Mesothelial cell of epicardium (in vitro differentiated cells): ENCODE measurements at regions not wholly inside any gene's neighbourhood (a gene's known extent, or its start where the extent isn't known, plus 50 kb on each side); places are given as distances from the start of the nearest gene placed in this dataset.

Experiments
- DNase-seq, 2 experiments: peaks; one replicate each; pipeline ENCODE4 v3.0.0; 2021; ENCODE audit warnings: low spot score in 2 of 2; ENCODE audit not compliant: unreplicated experiment in 2 of 2
- H3K27ac Mint-ChIP-seq: 2 replicates; pipeline ENCODE4 v1.8.0; 2021; ENCODE audit warnings: mixed read lengths
- H3K27me3 Mint-ChIP-seq: 2 replicates; pipeline ENCODE4 v1.8.0; 2021; ENCODE audit warnings: low read depth, mixed read lengths
- H3K36me3 Mint-ChIP-seq: 2 replicates; pipeline ENCODE4 v1.8.0; 2021; ENCODE audit warnings: mixed read lengths
- H3K4me1 Mint-ChIP-seq: 2 replicates; pipeline ENCODE4 v1.8.0; 2021; ENCODE audit warnings: mixed read lengths
- H3K4me3 Mint-ChIP-seq: 2 replicates; pipeline ENCODE4 v1.8.0; 2021; ENCODE audit warnings: mild to moderate bottlenecking, moderate library complexity, mixed read lengths
- H3K9me3 Mint-ChIP-seq: 2 replicates; pipeline ENCODE4 v1.8.0; 2021; ENCODE audit warnings: mixed read lengths
- TF ChIP-seq, protein P1 (sequence below): fragments of 200-600 bp; sonication (generic); IDR thresholded peaks from one replicate; pipeline ENCODE4 v1.5.0; 2021; ENCODE audit warnings: antibody characterized with exemption; ENCODE audit not compliant: unreplicated experiment

DNA sequence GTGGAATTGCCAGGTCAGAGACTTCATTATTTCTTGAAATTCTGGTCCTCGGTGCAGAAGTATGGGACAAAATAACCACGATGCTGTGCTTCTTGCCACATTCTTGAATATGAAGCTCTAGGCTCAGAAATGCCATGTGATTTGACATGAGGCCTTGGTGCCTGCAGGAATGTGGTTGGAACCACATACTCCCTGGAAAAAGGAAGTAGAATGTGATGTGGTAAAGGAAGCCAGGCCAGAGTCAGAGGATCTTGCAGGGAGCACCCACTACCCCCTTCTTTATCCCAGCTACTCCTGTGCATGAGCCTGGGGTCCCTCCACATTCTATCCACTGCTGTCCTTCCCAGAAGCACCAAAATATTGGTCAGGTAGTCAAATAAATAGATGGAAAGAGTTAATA is 80.9 kb downstream of the FOXD1 start:
- TF ChIP-seq, protein P1, sequence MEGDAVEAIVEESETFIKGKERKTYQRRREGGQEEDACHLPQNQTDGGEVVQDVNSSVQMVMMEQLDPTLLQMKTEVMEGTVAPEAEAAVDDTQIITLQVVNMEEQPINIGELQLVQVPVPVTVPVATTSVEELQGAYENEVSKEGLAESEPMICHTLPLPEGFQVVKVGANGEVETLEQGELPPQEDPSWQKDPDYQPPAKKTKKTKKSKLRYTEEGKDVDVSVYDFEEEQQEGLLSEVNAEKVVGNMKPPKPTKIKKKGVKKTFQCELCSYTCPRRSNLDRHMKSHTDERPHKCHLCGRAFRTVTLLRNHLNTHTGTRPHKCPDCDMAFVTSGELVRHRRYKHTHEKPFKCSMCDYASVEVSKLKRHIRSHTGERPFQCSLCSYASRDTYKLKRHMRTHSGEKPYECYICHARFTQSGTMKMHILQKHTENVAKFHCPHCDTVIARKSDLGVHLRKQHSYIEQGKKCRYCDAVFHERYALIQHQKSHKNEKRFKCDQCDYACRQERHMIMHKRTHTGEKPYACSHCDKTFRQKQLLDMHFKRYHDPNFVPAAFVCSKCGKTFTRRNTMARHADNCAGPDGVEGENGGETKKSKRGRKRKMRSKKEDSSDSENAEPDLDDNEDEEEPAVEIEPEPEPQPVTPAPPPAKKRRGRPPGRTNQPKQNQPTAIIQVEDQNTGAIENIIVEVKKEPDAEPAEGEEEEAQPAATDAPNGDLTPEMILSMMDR: no peak
- H3K9me3 Mint-ChIP-seq: no peaks in the 10 kb centered on the region
- no peak for DNase-seq
- no peak overlapping the region for H3K4me3 Mint-ChIP-seq
- H3K4me1 Mint-ChIP-seq: peaks cover 9% of the 10 kb centered on the region
- H3K27ac Mint-ChIP-seq: no peak overlapping the region
- H3K36me3 Mint-ChIP-seq: no peaks in the 10 kb centered on the region
- peaks cover under 1% of the 10 kb centered on the region for H3K27me3 Mint-ChIP-seq

DNA sequence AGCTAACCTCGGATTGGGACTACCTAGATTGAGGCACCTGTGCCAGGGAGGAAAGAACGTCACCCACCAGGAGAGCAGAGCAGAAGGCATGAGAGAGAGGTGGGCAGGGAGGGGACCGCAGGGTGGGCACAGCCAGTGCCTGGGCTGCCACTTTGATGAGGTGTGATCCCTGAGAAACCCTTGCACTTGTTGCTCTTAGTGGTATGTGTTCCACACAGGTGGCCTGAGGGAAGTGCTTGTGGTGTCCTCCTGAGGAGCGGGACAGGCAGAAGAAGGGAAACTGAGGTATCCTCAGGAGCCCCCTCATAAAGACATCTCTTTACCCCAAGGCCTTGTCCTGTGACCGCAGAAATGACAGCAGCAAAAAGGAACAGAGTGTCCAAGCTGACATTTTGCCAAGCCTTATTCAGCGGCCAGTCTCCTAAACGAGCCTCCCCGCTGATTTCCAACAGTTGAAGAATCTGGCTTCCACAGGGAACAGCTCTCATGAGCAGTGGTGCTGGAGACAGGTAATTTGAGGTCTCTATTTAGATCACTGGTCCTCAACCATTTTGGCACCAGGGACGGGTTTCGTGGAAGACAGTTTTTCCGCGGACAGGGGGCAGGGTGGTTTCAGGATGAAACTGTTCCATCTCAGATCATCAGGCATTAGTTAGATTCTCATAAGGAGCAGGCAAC is 82.4 kb downstream of the FOXD1 start:
- H3K9me3 Mint-ChIP-seq: peaks cover 3% of the 10 kb centered on the region
- TF ChIP-seq, protein P1: no peak
- no peak overlapping the region for H3K4me3 Mint-ChIP-seq
- peaks cover 4% of the 10 kb centered on the region for H3K4me1 Mint-ChIP-seq
- H3K36me3 Mint-ChIP-seq: no peaks in the 10 kb centered on the region
- no peak for DNase-seq
- H3K27ac Mint-ChIP-seq: no peak overlapping the region
- peaks cover 6% of the 10 kb centered on the region for H3K27me3 Mint-ChIP-seq

DNA sequence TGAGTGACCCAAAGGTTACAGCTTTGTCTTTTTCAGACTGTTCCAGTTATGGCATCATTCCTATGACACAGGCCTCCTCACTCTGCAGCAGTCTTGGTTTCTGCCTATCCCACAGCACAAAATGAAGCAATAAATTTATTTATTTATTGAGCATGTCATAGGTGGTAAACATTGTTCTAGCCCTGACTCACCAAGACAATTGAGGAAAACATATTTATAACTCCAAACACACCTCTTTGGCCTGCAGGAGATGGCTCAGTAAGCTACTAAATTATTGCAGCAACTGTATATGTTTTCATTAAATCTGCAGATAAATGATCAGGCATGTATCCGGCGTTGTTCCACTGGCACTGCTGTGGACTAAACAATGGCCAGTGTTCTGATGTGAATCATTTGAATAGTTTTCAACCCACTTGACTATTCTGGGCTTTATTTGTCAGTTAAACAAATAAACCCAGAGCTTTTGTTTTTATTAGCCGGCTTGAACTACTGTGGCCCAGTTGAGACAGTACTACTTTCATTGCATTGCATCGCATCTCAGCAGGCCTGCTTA is 83.2 kb downstream of the FOXD1 start:
- TF ChIP-seq, protein P1: no peak
- Mint-ChIP-seq H3K4me3 (no peak overlapping the region), H3K9me3 (peaks cover 6% of the 10 kb centered on the region), H3K27ac (no peak overlapping the region), H3K4me1 (no peaks in the 10 kb centered on the region), H3K27me3 (peaks cover 6% of the 10 kb centered on the region), H3K36me3 (no peaks in the 10 kb centered on the region)
- DNase-seq: no peak

DNA sequence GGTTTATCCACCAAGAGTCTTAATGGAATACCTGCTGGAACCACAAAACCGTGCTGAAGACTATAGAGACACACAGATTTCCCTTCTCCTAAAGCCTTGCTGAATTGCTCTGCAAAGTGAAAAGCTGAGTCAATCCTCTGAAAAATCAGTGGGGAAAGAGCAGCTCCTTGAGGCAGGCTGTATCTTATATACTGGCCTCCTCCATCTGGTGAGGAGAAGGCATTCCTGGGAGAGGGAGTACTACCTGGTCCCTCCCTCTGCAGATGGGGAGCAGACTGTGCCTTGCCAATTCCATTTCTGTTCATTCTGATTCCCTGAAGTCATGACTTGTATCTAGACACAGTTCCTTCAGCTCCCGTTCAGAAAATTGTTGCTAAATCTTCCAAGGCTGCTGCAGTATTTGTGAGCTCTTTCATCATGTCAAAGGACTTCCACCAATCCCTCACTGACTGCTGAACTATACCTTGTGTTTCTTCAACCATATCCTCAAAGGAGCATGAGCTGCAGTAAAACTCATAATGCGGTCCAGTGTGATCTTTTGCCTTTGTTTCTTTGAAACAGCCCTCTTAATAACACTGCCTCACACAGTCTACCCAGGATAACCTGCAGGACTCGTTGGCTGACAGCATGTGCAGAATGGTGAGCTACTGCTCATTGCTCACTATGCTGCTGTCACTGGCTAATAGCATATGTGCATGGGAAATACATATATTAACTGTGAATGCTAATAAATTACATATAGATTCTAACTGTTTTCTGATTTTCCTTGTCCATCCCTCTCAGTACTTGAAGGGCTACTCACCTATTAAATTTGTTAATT is 84.5 kb downstream of the FOXD1 start:
- TF ChIP-seq, protein P1: no peak
- no peak for DNase-seq
- no peak overlapping the region for H3K4me3 Mint-ChIP-seq
- no peaks in the 10 kb centered on the region for H3K4me1 Mint-ChIP-seq
- H3K27me3 Mint-ChIP-seq: peaks cover 11% of the 10 kb centered on the region
- H3K27ac Mint-ChIP-seq: no peak overlapping the region
- peaks cover 6% of the 10 kb centered on the region for H3K9me3 Mint-ChIP-seq
- H3K36me3 Mint-ChIP-seq: no peaks in the 10 kb centered on the region

GRCh38 chr5:73359395-73359794 is 89.2 kb downstream of the FOXD1 start:
- Mint-ChIP-seq H3K4me3 (no peak overlapping the region), H3K9me3 (peaks cover 6% of the 10 kb centered on the region), H3K27ac (no peak overlapping the region), H3K4me1 (no peaks in the 10 kb centered on the region), H3K36me3 (no peaks in the 10 kb centered on the region), H3K27me3 (peaks cover 44% of the 10 kb centered on the region)
- no peak for DNase-seq
- TF ChIP-seq, protein P1: no peak
